ENCODE measurements at regions not wholly inside any gene's neighbourhood (a gene's known extent, or its start where the extent isn't known, plus 50 kb on each side); places are given as distances from the start of the nearest gene placed in this dataset.

DNA sequence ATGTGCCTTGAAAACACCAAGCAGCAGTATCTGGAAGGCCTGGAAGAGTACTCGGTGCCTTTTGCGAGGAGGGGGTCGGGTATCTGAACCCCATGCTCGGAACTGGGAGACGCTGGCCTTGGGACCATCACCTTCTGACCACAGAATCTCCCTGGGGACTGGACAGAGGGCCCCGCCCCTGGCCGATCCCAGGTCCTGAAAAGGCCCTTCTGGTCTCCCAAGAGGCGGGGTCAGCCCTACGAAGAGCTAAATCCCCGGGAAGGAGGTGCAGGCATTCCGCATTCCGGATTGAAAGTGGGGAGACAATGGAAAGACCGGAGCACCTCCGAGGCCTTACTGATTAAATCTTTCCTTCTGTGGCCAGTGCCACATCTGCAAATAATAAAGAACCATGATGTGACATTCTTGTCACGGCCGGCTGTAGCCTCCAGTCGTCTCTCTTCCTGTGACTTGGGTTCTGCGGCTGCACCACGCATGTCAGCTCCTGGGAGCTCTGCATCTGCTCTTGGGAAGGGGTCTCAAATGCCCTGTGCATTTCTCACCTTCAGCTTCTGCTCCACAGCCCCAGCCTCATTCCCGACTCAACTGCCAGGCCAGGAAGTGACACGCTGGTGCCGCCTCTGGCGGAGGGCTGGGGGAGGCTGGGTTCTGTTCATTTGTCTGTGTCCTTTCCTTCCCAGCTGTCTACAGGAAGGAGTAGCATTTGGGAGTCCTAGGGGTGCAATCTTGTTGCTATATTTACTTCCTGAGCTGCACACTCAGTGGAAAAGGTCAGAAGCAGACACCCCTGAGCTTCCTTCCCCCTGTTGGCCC is 173.5 kb downstream of the KLF13 start:
- FAIRE-seq (no peak), DNase-seq (ENCODE audit: low read depth, low spot score) (no peak)
- CTCF ChIA-PET, result interaction anchor here (4.0 kb wide), 1 partner anchor 11 kb away, joined by 23 read pairs; no protein-coding TSS in a partner anchor
- no peaks in the 10 kb centered on the region for H3K9me3 ChIP-seq (replicated peaks; ENCODE audit: control insufficient read depth, insufficient read depth, low read length)
- TF ChIP-seq, protein P1, sequence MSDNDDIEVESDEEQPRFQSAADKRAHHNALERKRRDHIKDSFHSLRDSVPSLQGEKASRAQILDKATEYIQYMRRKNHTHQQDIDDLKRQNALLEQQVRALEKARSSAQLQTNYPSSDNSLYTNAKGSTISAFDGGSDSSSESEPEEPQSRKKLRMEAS (IDR thresholded peaks at IDR 0.05; ENCODE audit: insufficient read depth, insufficient read length), result no peak
- TF ChIP-seq FOS (IDR thresholded peaks at IDR 0.05; ENCODE audit: borderline replicate concordance, insufficient read depth, low read length) (no peak), MYC (IDR thresholded peaks at IDR 0.05; ENCODE audit: low read depth, low read length) (no peak)
- no peak overlapping the region for H3K4me3 ChIP-seq (replicated peaks in 1 of 3; ENCODE audit: insufficient read depth in 1 of 3, low read depth in 1 of 3, low read length in 3 of 3)
- dilution Hi-C loops (cut with MboI; ENCODE audit: extremely low pct_ligation_motif_present, low sequenced_read_pairs), result loop anchor here (25.0 kb wide), 1 partner anchor 288 kb away; no protein-coding TSS in a partner anchor
- no peaks in the 10 kb centered on the region for H3K9me1 ChIP-seq (replicated peaks; ENCODE audit: control insufficient read depth, extremely low read depth, insufficient read depth, low read length)
- H2AFZ ChIP-seq (ENCODE audit: low read depth, low read length), result no peak overlapping the region
- no peak overlapping the region for H3K9ac ChIP-seq (replicated peaks; ENCODE audit: extremely low read depth, insufficient read depth, low read length)
- H3K4me2 ChIP-seq (ENCODE audit: insufficient read depth, low read length), result no peak overlapping the region
- H3K4me1 ChIP-seq (ENCODE audit: control insufficient read depth, extremely low read depth, insufficient read depth, low read length), result peaks cover 2% of the 10 kb centered on the region
- H3K27ac ChIP-seq (ENCODE audit: insufficient read depth, low read depth, low read length), result no peak overlapping the region
- POLR2A ChIA-PET, result no interaction called here
- no peaks in the 10 kb centered on the region for H3K79me2 ChIP-seq (ENCODE audit: control insufficient read depth, insufficient read depth, low read length)
- BruUV-seq (replicated peaks), result no TSS peak
- no peaks in the 10 kb centered on the region for H4K20me1 ChIP-seq (replicated peaks; ENCODE audit: control insufficient read depth, extremely low read depth, insufficient read depth, low read length)
- no peaks in the 10 kb centered on the region for H3K36me3 ChIP-seq (ENCODE audit: control insufficient read depth in 2 of 2, extremely low read depth in 1 of 2, insufficient read depth in 2 of 2, low read length in 2 of 2)
- H3K27me3 ChIP-seq (ENCODE audit: control insufficient read depth in 2 of 2, insufficient read depth in 2 of 2, low read length in 2 of 2), result no peaks in the 10 kb centered on the region
- intact Hi-C loops (cut with micrococcal nuclease), result no loop called here

GRCh38 chr15:31500766-31501449 is 174.3 kb downstream of the KLF13 start:
- dilution Hi-C loops (cut with MboI; ENCODE audit: extremely low pct_ligation_motif_present, low sequenced_read_pairs) (no loop called here), intact Hi-C loops (cut with micrococcal nuclease) (no loop called here)
- H3K4me3 ChIP-seq (replicated peaks in 1 of 3; ENCODE audit: insufficient read depth in 1 of 3, low read depth in 1 of 3, low read length in 3 of 3), result no peak overlapping the region
- H2AFZ ChIP-seq (ENCODE audit: low read depth, low read length), result no peak overlapping the region
- no peaks in the 10 kb centered on the region for H3K9me1 ChIP-seq (replicated peaks; ENCODE audit: control insufficient read depth, extremely low read depth, insufficient read depth, low read length)
- no TSS peak for BruUV-seq (replicated peaks)
- H3K36me3 ChIP-seq (ENCODE audit: control insufficient read depth in 2 of 2, extremely low read depth in 1 of 2, insufficient read depth in 2 of 2, low read length in 2 of 2), result no peaks in the 10 kb centered on the region
- no peaks in the 10 kb centered on the region for H3K9me3 ChIP-seq (replicated peaks; ENCODE audit: control insufficient read depth, insufficient read depth, low read length)
- H3K79me2 ChIP-seq (ENCODE audit: control insufficient read depth, insufficient read depth, low read length), result no peaks in the 10 kb centered on the region
- H3K4me2 ChIP-seq (ENCODE audit: insufficient read depth, low read length), result no peak overlapping the region
- H3K27ac ChIP-seq (ENCODE audit: insufficient read depth, low read depth, low read length), result no peak overlapping the region
- ChIA-PET CTCF (interaction anchor here (4.0 kb wide), 1 partner anchor 12 kb away, joined by 23 read pairs; no protein-coding TSS in a partner anchor), POLR2A (no interaction called here)
- peaks cover 2% of the 10 kb centered on the region for H3K4me1 ChIP-seq (ENCODE audit: control insufficient read depth, extremely low read depth, insufficient read depth, low read length)
- no peak overlapping the region for H3K9ac ChIP-seq (replicated peaks; ENCODE audit: extremely low read depth, insufficient read depth, low read length)
- no peaks in the 10 kb centered on the region for H4K20me1 ChIP-seq (replicated peaks; ENCODE audit: control insufficient read depth, extremely low read depth, insufficient read depth, low read length)
- FAIRE-seq (no peak), DNase-seq (ENCODE audit: low read depth, low spot score) (no peak)
- TF ChIP-seq POLR2AphosphoS5 (IDR thresholded peaks at IDR 0.05; ENCODE audit: insufficient read depth, low read depth, low read length), result no peak
- no peak for TF ChIP-seq JUN (IDR thresholded peaks at IDR 0.05; ENCODE audit: borderline replicate concordance, insufficient read depth, insufficient read length, low read depth)
- no peak for TF ChIP-seq POLR2A (IDR thresholded peaks at IDR 0.05; ENCODE audit: low read depth, low read length)
- no peak for TF ChIP-seq FOS (IDR thresholded peaks at IDR 0.05; ENCODE audit: borderline replicate concordance, insufficient read depth, low read length)
- TF ChIP-seq CTCF (IDR thresholded peaks at IDR 0.05; ENCODE audit: extremely low read depth in 1 of 2, insufficient read depth in 1 of 2, low read depth in 1 of 2, low read length in 2 of 2), result no peak
- no peak for TF ChIP-seq GATA2 (IDR thresholded peaks at IDR 0.05; ENCODE audit: insufficient read depth, insufficient read length, low read depth, low read length)
- TF ChIP-seq, protein P1 (IDR thresholded peaks at IDR 0.05; ENCODE audit: insufficient read depth, insufficient read length), result no peak
- no peaks in the 10 kb centered on the region for H3K27me3 ChIP-seq (ENCODE audit: control insufficient read depth in 2 of 2, insufficient read depth in 2 of 2, low read length in 2 of 2)

All from endothelial cell of umbilical vein (primary cell).